ENCODE measurements at regions not wholly inside any gene's neighbourhood (a gene's known extent, or its start where the extent isn't known, plus 50 kb on each side); places are given as distances from the start of the nearest gene placed in this dataset.

DNA sequence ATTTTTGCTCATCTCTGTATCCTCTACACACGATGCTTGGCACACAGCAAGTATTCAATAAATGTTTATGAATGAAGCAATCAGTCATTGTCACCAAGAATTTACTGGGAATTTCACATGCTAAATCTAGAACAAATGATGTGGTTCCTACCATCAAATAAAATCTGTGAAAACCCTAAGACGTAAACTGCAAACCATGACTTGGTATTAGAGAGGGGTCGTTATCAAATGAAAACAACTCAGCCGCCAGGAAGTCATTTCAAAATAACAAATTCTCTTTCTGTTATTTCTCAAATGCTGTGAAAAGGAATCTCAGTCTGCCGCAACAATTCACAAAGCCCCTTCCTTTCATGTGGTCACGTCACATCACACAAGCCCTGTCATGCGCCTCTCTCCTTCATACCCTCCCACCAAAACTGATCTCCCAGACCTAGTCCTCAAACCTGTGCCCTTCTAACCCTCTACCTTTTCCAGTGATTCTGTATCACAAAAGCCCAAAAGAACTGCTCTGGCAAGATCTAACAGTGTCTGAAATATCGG is 173.6 kb downstream of the DEPDC1B start:
- no peak for TF ChIP-seq POLR2A (IDR thresholded peaks at IDR 0.05)
- TF ChIP-seq, protein P1, sequence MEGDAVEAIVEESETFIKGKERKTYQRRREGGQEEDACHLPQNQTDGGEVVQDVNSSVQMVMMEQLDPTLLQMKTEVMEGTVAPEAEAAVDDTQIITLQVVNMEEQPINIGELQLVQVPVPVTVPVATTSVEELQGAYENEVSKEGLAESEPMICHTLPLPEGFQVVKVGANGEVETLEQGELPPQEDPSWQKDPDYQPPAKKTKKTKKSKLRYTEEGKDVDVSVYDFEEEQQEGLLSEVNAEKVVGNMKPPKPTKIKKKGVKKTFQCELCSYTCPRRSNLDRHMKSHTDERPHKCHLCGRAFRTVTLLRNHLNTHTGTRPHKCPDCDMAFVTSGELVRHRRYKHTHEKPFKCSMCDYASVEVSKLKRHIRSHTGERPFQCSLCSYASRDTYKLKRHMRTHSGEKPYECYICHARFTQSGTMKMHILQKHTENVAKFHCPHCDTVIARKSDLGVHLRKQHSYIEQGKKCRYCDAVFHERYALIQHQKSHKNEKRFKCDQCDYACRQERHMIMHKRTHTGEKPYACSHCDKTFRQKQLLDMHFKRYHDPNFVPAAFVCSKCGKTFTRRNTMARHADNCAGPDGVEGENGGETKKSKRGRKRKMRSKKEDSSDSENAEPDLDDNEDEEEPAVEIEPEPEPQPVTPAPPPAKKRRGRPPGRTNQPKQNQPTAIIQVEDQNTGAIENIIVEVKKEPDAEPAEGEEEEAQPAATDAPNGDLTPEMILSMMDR (IDR thresholded peaks at IDR 0.05): no peak
